A549 (cell line): ENCODE measurements at regions not wholly inside any gene's neighbourhood (a gene's known extent, or its start where the extent isn't known, plus 50 kb on each side); places are given as distances from the start of the nearest gene placed in this dataset.

ENCODE experiments used
- ATAC-seq, 2 experiments: fragments of 200-7000 bp in 1 of 2; fragments of >200 bp in 1 of 2; cut with Nextera tagmentation in 1 of 2; cut with Tn5 transposase in 1 of 2; 3 replicates each; pipeline versions ENCODE4 v1.8.0 to v1.9.1; 2018 to 2020; ENCODE audit warnings: mild to moderate bottlenecking in 1 of 2, moderate library complexity in 1 of 2
- CTCF ChIA-PET: fragments of 300-600 bp; sonication (Branson Sonifier 250); formaldehyde crosslinking; extraction: SDS; loops from one replicate; lab custom pipeline; 2021; ENCODE audit warnings: antibody characterized with exemption, inconsistent platforms; lab: Yijun Ruan, JAX
- POLR2A ChIA-PET: fragments of 350-600 bp; formaldehyde crosslinking; extraction: SDS; loops from one replicate; lab custom pipeline; 2021; ENCODE audit warnings: antibody characterized with exemption, inconsistent platforms; lab: Yijun Ruan, JAX
- DNase-seq, 2 experiments: peaks; one replicate each; pipeline versions ENCODE4 v3.0.0 to v3.0.0-alpha.2; 2011 to 2016; ENCODE audit warnings: low read depth in 1 of 2, low spot score in 1 of 2
- FAIRE-seq: peaks from 2 replicates; lab custom pipeline; 2011; peaks lifted over from hg19 to GRCh38; lab: Jason Lieb, UNC
- H3K27ac ChIP-seq, 2 experiments: fragments of >200 bp; sonication (Bioruptor Twin); formaldehyde crosslinking; 3 replicates each; pipeline ENCODE4 v1.5.1; 2016 to 2017
- H3K4me1 ChIP-seq: fragments of >200 bp; sonication (Bioruptor Twin); formaldehyde crosslinking; 3 replicates; pipeline ENCODE4 v1.6.1; 2016
- H3K4me2 ChIP-seq: fragments of >200 bp; sonication (Bioruptor Twin); formaldehyde crosslinking; 3 replicates; pipeline ENCODE4 v1.6.1; 2016
- H3K4me3 ChIP-seq: fragments of >200 bp; sonication (Bioruptor Twin); formaldehyde crosslinking; 3 replicates; pipeline ENCODE4 v1.5.1; 2016
- H3K9me3 ChIP-seq: fragments of >200 bp; sonication (Bioruptor Twin); formaldehyde crosslinking; 3 replicates; pipeline ENCODE4 v1.6.1; 2016
- BHLHE40 ChIP-seq: IDR thresholded peaks from 2 replicates; pipeline ENCODE4 v1.6.1; 2012; ENCODE audit warnings: low read depth, low read length, inconsistent platforms
- CHD4 ChIP-seq: fragments of 200-600 bp; sonication (generic); IDR thresholded peaks from 2 replicates; pipeline ENCODE4 v1.6.1; 2016; ENCODE audit warnings: antibody characterized with exemption, mild to moderate bottlenecking, borderline replicate concordance
- EHMT2 ChIP-seq: fragments of 200-600 bp; sonication (generic); IDR thresholded peaks from 2 replicates; pipeline ENCODE4 v1.6.1; 2016; ENCODE audit warnings: antibody characterized with exemption, low read depth, mild to moderate bottlenecking, moderate library complexity
- ESRRA ChIP-seq: fragments of 150-350 bp; IDR thresholded peaks from 2 replicates; pipeline ENCODE4 v1.6.1; 2014; ENCODE audit warnings: mild to moderate bottlenecking, low read length, borderline replicate concordance
- FOXS1 ChIP-seq: fragments of 250-450 bp; sonication (Bioruptor Pico); IDR thresholded peaks from 2 replicates; pipeline ENCODE4 v1.5.0; 2020; ENCODE audit warnings: mild to moderate bottlenecking, moderate library complexity
- HEYL ChIP-seq: fragments of 250-450 bp; sonication (Bioruptor Pico); IDR thresholded peaks from 2 replicates; pipeline ENCODE4 v1.8.0; 2021; ENCODE audit warnings: mild to moderate bottlenecking, moderate library complexity
- HOXA7 ChIP-seq: fragments of 250-450 bp; sonication (Bioruptor Pico); IDR thresholded peaks from 2 replicates; pipeline ENCODE4 v1.5.0; 2020; ENCODE audit warnings: mild to moderate bottlenecking, moderate library complexity
- HOXB13 ChIP-seq: fragments of 250-450 bp; sonication (Bioruptor Pico); IDR thresholded peaks from 2 replicates; pipeline ENCODE4 v1.5.0; 2020; ENCODE audit warnings: low read depth, mild to moderate bottlenecking, moderate library complexity
- JUN ChIP-seq, 2 experiments: fragments of >200 bp; sonication (Bioruptor Twin); formaldehyde crosslinking; IDR thresholded peaks; 2 replicates in 1 of 2; 3 replicates in 1 of 2; pipeline ENCODE4 v1.6.1; 2016 to 2017
- JUNB ChIP-seq: fragments of >200 bp; sonication (Bioruptor Twin); formaldehyde crosslinking; IDR thresholded peaks from 2 replicates; pipeline ENCODE4 v1.6.1; 2016
- KDM5A ChIP-seq: fragments of 200-600 bp; sonication (generic); IDR thresholded peaks from 2 replicates; pipeline ENCODE4 v1.6.1; 2016; ENCODE audit warnings: antibody characterized with exemption, mild to moderate bottlenecking
- MAZ ChIP-seq: fragments of 150-350 bp; IDR thresholded peaks from 2 replicates; pipeline ENCODE4 v1.6.1; 2014; ENCODE audit warnings: antibody characterized with exemption, low read depth, low read length, borderline replicate concordance
- NFE2L2 ChIP-seq: fragments of 150-350 bp; conservative IDR thresholded peaks from 2 replicates; pipeline ENCODE4 v1.6.1; 2014; ENCODE audit warnings: low read length
- PHF8 ChIP-seq: fragments of 200-600 bp; sonication (generic); IDR thresholded peaks from 2 replicates; pipeline ENCODE4 v1.6.1; 2016; ENCODE audit warnings: low read depth, mild to moderate bottlenecking, antibody characterized with exemption, moderate library complexity, borderline replicate concordance
- POLR2A ChIP-seq: IDR thresholded peaks from 2 replicates; pipeline ENCODE4 v1.6.1; 2012; ENCODE audit warnings: mild to moderate bottlenecking, low read length
- POLR2AphosphoS2 ChIP-seq: conservative IDR thresholded peaks from 2 replicates; pipeline ENCODE4 v1.6.1; 2012; ENCODE audit warnings: low read length, improper control_type of control experiment, inconsistent platforms
- SMC3 ChIP-seq: fragments of >200 bp; sonication (Bioruptor Twin); formaldehyde crosslinking; IDR thresholded peaks from 3 replicates; pipeline ENCODE4 v1.6.1; 2018; ENCODE audit warnings: inconsistent platforms
- SREBF2 ChIP-seq: fragments of 450-650 bp; IDR thresholded peaks from 2 replicates; pipeline ENCODE4 v1.6.1; 2014; ENCODE audit warnings: mild to moderate bottlenecking, moderate library complexity
- ZC3H11A ChIP-seq: fragments of 450-650 bp; IDR thresholded peaks from 2 replicates; pipeline ENCODE4 v1.6.1; 2014; ENCODE audit warnings: antibody characterized with exemption, mild to moderate bottlenecking
- ZFP36 ChIP-seq: fragments of 450-650 bp; IDR thresholded peaks from 2 replicates; pipeline ENCODE4 v1.6.1; 2014; ENCODE audit warnings: borderline replicate concordance; ENCODE audit not compliant: partially characterized antibody
- WGBS: methylation state at CpG from one replicate; pipeline ENCODE4 v1.1.6; 2017; ENCODE audit errors: missing lambda C conversion rate; 5-methylcytosine and 5-hydroxymethylcytosine counted together
- TF ChIP-seq, protein P1 (sequence below): IDR thresholded peaks from 2 replicates; pipeline ENCODE4 v1.6.1; 2012; ENCODE audit warnings: low read depth, borderline replicate concordance
- TF ChIP-seq, protein P2 (sequence below): fragments of >200 bp; sonication (Bioruptor Twin); formaldehyde crosslinking; IDR thresholded peaks from 2 replicates; pipeline ENCODE4 v1.6.1; 2016
- TF ChIP-seq, protein P3 (sequence below): fragments of 150-350 bp; IDR thresholded peaks from 2 replicates; pipeline ENCODE4 v1.6.1; 2014; ENCODE audit warnings: low read depth, mild to moderate bottlenecking, low read length

DNA sequence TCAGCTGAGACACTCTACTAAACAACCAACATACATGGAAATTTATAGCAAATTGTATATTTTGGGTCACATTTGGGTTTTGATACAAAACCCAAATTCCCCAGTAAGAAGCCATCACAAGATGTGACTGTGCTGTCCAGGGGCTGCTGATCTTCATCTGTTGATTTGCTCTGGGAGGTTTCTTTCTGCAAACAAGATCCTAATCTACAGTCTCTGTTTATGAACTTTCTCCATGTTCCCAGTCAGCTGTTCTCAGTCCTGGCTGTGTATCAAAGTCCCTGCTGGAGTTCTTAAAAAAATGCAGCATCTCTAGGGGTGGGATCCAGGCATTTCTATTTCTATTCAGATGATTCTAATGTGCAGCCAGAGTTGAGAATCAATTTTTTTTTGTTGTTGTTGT lies 85.1 kb downstream of the ATP23 start:
- no peak for TF ChIP-seq KDM5A
- TF ChIP-seq ZFP36, result no peak
- no peak for TF ChIP-seq BHLHE40
- TF ChIP-seq SMC3, result no peak
- TF ChIP-seq, protein P1, sequence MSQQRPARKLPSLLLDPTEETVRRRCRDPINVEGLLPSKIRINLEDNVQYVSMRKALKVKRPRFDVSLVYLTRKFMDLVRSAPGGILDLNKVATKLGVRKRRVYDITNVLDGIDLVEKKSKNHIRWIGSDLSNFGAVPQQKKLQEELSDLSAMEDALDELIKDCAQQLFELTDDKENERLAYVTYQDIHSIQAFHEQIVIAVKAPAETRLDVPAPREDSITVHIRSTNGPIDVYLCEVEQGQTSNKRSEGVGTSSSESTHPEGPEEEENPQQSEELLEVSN, result no peak
- TF ChIP-seq JUN (IDR thresholded peaks at IDR 0.05), result no peak
- no peak for TF ChIP-seq HOXB13 (CRISPR knock-in tag)
- TF ChIP-seq MAZ, result no peak
- no peak for TF ChIP-seq CHD4
- TF ChIP-seq ESRRA, result no peak
- no peak for TF ChIP-seq HEYL
- no peak for TF ChIP-seq SREBF2
- TF ChIP-seq JUNB, result no peak
- no peak for TF ChIP-seq POLR2AphosphoS2
- TF ChIP-seq POLR2A, result no peak
- TF ChIP-seq, protein P2, sequence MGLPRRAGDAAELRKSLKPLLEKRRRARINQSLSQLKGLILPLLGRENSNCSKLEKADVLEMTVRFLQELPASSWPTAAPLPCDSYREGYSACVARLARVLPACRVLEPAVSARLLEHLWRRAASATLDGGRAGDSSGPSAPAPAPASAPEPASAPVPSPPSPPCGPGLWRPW, result no peak
- TF ChIP-seq NFE2L2, result no peak
- no peak for TF ChIP-seq HOXA7 (CRISPR knock-in tag)
- FAIRE-seq, result no peak
- ChIA-PET CTCF (interaction anchor here (1.0 kb wide), 1 partner anchor 13 kb away, joined by 3 read pairs; no protein-coding TSS in a partner anchor), POLR2A (no interaction called here)
- Histone ChIP-seq H3K4me2 (no peak overlapping the region), H3K9me3 (no peaks in the 10 kb centered on the region; the same call in 2 of the 3 replicates), H3K4me1 (no peaks in the 10 kb centered on the region), H3K27ac (no peak overlapping the region), H3K4me3 (no peak overlapping the region)
- ATAC-seq, result no peak
- DNase-seq, result no peak

DNA sequence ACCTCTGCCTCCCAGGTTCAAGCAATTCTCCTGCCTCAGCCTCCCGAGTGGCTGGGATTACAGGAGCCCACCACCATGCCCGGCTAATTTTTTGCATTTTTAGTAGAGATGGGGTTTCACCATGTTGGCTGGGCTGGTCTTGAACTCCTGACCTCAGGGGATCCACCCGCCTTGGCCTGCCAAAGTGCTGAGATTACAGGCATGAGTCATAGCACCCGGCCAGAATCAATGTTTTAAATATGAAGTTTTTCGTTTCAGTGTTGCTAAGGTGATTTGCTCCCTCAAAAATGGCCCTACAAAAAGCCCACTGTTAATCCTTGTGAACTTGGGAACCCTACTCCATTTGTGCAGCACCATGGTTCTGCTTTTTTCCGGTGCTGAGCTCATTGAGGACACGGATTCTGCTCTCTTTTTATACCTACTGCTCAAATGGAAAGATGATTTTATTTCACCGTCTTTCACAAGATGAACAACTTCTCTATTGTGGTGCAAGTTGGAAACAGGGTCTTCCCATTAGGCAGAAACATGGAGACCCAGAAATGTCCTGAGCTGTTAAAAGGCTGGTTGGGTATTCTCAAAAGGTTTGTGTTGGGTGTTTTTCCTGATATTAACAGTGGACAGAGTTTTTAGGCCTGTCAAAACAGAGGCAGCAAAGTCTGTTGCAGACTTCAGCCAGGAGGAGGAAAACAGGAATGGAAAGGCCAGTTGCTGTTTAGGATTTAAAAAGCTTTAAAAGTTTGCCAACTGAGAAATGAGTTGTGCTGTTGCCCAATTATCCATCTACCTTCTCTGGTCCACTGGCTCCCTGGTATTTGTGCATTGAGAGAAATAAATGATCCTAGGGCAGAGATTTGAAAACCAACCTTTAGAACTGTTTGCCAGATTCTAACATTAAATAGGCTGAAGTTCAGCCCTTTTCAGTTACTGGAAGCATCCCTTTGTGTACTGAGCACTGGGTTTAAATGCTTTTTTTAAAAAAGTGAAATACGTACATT lies 85.8 kb downstream of the ATP23 start:
- POLR2A ChIA-PET, result no interaction called here
- Histone ChIP-seq H3K9me3 (no peaks in the 10 kb centered on the region; the same call in 2 of the 3 replicates), H3K4me2 (no peak overlapping the region), H3K4me1 (no peaks in the 10 kb centered on the region), H3K27ac (no peak overlapping the region), H3K4me3 (no peak overlapping the region)
- WGBS, result 28% methylated on average over 9 of the region's 9 CpGs
- CTCF ChIA-PET, result interaction anchor here (1.0 kb wide), 1 partner anchor 12 kb away, joined by 3 read pairs; no protein-coding TSS in a partner anchor
- no peak for TF ChIP-seq FOXS1 (CRISPR knock-in tag)
- TF ChIP-seq BHLHE40, result no peak
- no peak for TF ChIP-seq EHMT2
- no peak for TF ChIP-seq SREBF2
- TF ChIP-seq POLR2A, result no peak
- no peak for TF ChIP-seq JUN (IDR thresholded peaks at IDR 0.05)
- TF ChIP-seq, protein P3, sequence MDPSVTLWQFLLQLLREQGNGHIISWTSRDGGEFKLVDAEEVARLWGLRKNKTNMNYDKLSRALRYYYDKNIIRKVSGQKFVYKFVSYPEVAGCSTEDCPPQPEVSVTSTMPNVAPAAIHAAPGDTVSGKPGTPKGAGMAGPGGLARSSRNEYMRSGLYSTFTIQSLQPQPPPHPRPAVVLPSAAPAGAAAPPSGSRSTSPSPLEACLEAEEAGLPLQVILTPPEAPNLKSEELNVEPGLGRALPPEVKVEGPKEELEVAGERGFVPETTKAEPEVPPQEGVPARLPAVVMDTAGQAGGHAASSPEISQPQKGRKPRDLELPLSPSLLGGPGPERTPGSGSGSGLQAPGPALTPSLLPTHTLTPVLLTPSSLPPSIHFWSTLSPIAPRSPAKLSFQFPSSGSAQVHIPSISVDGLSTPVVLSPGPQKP, result no peak
- TF ChIP-seq PHF8, result no peak
- no peak for TF ChIP-seq ZFP36
- no peak for TF ChIP-seq ZC3H11A
- no peak for DNase-seq
- FAIRE-seq, result no peak
- no peak for ATAC-seq
